ENCODE measurements at regions not wholly inside any gene's neighbourhood (a gene's known extent, or its start where the extent isn't known, plus 50 kb on each side); places are given as distances from the start of the nearest gene placed in this dataset.
"Not testable (repeated sequence)": the region's sequence is repeated elsewhere in the genome, so short reads cannot be mapped to it uniquely, and the experiment has no call there.

DNA sequence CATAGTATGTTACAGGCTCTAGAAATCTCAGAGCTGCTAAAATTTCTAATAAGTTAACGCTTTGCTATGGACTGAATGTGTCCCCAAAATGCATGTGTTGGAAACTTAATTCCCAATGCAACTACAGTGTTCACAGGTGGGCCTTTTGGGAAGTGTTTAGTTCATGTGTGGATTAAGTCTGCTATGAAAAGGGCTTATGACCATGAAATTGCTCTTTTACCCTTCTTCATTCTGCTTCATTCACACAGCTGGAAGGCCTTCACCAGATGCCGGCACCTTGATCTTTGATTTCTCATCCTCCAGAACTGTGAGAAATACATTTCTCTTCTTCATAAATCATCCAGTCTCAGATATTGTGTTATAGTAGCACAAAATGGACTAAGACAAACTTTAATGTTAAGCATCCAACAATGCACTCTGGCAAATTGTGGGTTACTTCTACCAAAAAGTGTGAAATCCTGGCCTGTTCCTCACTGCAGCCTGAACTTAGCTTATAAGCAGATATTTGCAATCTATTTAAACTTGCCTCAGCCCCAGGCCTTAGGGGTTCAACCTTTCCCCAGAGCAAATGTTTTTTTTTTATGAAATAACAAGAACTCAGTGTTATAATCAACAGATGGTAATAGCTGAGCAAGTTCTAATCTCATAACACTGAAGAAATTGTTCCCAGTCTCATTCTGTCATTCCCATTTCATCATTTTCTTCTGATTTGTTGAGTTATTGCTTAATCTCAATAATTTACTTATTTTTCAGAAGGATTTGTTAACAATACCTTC, 523.6 kb downstream of the KIF20B start:
- Mint-ChIP-seq H3K4me1 (ENCODE audit: unreplicated experiment) (peaks cover 11% of the 10 kb centered on the region), H3K27me3 (no peaks in the 10 kb centered on the region), H3K27ac (no peak overlapping the region), H3K4me3 (no peak overlapping the region), H3K36me3 (no peaks in the 10 kb centered on the region), H3K9me3 (no peaks in the 10 kb centered on the region)
- DNase-seq (ENCODE audit: extremely low spot score, unreplicated experiment) = no peak
- TF ChIP-seq, protein P1, sequence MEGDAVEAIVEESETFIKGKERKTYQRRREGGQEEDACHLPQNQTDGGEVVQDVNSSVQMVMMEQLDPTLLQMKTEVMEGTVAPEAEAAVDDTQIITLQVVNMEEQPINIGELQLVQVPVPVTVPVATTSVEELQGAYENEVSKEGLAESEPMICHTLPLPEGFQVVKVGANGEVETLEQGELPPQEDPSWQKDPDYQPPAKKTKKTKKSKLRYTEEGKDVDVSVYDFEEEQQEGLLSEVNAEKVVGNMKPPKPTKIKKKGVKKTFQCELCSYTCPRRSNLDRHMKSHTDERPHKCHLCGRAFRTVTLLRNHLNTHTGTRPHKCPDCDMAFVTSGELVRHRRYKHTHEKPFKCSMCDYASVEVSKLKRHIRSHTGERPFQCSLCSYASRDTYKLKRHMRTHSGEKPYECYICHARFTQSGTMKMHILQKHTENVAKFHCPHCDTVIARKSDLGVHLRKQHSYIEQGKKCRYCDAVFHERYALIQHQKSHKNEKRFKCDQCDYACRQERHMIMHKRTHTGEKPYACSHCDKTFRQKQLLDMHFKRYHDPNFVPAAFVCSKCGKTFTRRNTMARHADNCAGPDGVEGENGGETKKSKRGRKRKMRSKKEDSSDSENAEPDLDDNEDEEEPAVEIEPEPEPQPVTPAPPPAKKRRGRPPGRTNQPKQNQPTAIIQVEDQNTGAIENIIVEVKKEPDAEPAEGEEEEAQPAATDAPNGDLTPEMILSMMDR (conservative IDR thresholded peaks at IDR 0.05) = no peak

DNA sequence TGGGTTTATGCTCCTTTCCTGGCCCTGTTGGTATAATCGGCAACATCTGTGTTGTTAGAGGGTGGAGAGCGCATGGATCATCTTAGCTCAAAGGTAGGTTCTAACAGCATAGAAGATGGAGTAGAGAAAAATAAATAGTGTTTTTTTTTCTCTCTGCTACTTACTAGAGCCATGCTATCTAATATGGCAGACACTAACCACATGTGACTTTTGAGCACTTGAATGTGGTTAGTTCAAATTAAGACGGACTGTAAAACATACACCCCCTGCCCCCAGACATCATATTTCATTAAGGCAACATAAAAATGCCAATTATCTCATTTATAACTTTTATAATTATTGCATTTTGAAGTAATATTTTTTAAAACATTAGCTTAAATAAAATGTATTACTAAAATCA, 525.1 kb downstream of the KIF20B start:
- H3K4me1 Mint-ChIP-seq (ENCODE audit: unreplicated experiment) = peaks cover 11% of the 10 kb centered on the region
- H3K4me3 Mint-ChIP-seq = no peak overlapping the region
- no peak for DNase-seq (ENCODE audit: extremely low spot score, unreplicated experiment)
- H3K27ac Mint-ChIP-seq = no peak overlapping the region
- H3K27me3 Mint-ChIP-seq = peaks cover 8% of the 10 kb centered on the region
- H3K36me3 Mint-ChIP-seq = no peaks in the 10 kb centered on the region
- TF ChIP-seq, protein P1 (conservative IDR thresholded peaks at IDR 0.05) = no peak
- H3K9me3 Mint-ChIP-seq = no peaks in the 10 kb centered on the region

DNA sequence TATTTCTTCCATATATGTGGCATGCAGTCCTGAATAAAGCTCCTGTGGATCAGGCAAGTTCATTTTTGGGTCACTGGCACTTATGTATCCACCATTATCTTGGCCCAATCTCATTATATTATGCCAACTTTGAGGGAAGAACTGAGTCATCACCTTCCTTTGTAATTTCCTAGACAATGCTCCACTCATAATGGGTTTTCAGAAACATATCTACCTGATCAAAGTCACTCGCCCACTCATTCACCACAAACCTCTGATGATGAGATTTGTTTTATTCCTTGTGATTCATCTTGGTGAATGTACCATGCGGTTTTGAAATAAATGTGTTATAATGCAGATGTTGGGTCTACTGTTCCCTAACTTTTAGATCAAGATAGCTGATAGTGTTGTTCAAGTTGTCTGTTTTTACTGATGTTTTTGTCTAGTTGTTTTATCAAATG, 525.8 kb downstream of the KIF20B start:
- no peak for DNase-seq (ENCODE audit: extremely low spot score, unreplicated experiment)
- peaks cover 8% of the 10 kb centered on the region for H3K27me3 Mint-ChIP-seq
- TF ChIP-seq, protein P1 (conservative IDR thresholded peaks at IDR 0.05) = no peak
- H3K9me3 Mint-ChIP-seq = no peaks in the 10 kb centered on the region
- no peak overlapping the region for H3K27ac Mint-ChIP-seq
- no peaks in the 10 kb centered on the region for H3K36me3 Mint-ChIP-seq
- H3K4me1 Mint-ChIP-seq (ENCODE audit: unreplicated experiment) = peaks cover 9% of the 10 kb centered on the region
- H3K4me3 Mint-ChIP-seq = no peak overlapping the region

DNA sequence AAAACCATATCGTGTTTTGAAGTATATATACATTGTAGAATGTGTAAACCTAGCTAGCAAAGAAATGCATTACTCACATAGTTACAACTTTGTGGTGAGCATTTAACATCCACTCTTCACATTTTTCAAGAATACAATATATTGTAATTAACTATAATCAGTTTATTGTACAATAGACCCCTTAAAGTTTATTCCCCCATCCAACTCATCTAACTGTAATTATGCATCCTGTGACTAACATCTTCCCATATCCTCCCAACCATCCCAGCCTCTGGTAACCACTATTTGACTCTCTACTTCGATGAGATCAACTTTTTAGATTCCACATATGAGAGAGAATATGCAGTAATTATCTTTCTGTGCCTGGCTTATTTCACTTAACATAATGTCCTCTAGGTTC, 526.4 kb downstream of the KIF20B start:
- Mint-ChIP-seq H3K36me3 (no peaks in the 10 kb centered on the region), H3K9me3 (no peaks in the 10 kb centered on the region), H3K27ac (no peak overlapping the region), H3K4me1 (ENCODE audit: unreplicated experiment) (peaks cover 3% of the 10 kb centered on the region), H3K4me3 (no peak overlapping the region), H3K27me3 (peaks cover 8% of the 10 kb centered on the region)
- DNase-seq (ENCODE audit: extremely low spot score, unreplicated experiment) = no peak
- TF ChIP-seq, protein P1 (conservative IDR thresholded peaks at IDR 0.05) = no peak

DNA sequence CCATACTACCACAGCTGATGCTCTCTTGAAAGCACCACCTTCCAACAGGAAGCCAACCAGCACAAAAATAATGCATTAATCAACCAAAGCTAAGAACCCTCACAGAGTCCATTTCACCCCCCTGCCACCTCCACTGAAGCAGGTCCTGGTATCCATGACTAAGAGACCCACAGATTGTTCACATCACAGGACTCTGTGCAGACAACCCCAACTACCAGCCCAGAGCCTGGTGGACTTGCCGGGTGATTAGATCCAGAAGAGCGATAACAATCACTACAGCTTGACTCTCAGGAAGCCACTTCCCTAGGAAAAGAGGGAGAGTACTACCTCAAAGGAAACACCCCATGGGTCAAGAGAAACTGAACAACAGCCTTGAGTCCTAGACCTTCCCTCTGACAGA, 528.1 kb downstream of the KIF20B start:
- no peak for DNase-seq (ENCODE audit: extremely low spot score, unreplicated experiment)
- H3K27ac Mint-ChIP-seq = no peak overlapping the region
- H3K4me3 Mint-ChIP-seq = no peak overlapping the region
- H3K4me1 Mint-ChIP-seq (ENCODE audit: unreplicated experiment) = no peaks in the 10 kb centered on the region
- H3K9me3 Mint-ChIP-seq = peaks cover 13% of the 10 kb centered on the region
- peaks cover 8% of the 10 kb centered on the region for H3K27me3 Mint-ChIP-seq
- no peaks in the 10 kb centered on the region for H3K36me3 Mint-ChIP-seq
- TF ChIP-seq, protein P1 (conservative IDR thresholded peaks at IDR 0.05) = no peak

DNA sequence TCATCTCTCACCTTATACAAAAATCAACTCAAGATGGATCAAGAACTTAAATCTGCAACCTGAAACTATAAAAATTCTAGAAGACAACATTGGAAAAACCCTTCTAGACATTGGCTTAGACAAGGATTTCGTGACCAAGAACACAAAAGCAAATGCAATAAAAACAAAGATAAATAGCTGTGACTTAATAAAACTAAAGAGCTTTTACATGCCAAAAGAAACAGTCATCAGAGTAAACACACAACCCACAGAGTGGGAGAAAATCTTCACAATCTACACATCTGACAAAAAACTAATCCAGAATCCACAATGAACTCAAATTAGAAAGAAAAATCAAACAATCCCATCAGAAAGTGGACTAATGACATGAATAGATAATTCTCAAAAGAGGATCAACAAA, 532.4 kb downstream of the KIF20B start:
- H3K4me3 Mint-ChIP-seq; DNase-seq (ENCODE audit: extremely low spot score, unreplicated experiment); H3K4me1 Mint-ChIP-seq (ENCODE audit: unreplicated experiment); H3K27me3 Mint-ChIP-seq; H3K36me3 Mint-ChIP-seq; H3K27ac Mint-ChIP-seq: not testable (repeated sequence)
- H3K9me3 Mint-ChIP-seq = peaks cover 13% of the 10 kb centered on the region

All from type B pancreatic cell (in vitro differentiated cells).